ENCODE measurements at regions not wholly inside any gene's neighbourhood (a gene's known extent, or its start where the extent isn't known, plus 50 kb on each side); places are given as distances from the start of the nearest gene placed in this dataset.

DNA sequence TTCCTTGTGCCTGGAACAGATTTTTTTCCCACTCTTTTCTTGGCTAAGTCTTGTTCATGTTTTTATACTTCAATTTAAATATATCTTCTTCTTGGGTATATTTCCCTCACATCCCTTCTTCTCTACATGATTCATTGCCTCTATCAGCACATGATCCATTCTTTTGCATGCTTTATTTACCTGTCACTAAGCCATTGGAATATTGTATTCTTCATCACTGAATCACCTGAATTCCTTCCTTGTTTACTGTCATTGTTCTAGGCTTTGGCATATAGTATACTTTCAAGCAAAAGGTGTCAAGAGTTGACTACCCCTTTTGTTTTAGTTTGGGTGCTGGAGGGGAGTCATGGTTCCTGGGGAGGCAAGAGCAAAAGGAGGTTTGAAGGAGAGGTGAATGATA lies 464.5 kb upstream of the LRRC7 start:
- no peak overlapping the region for H3K4me3 ChIP-seq (replicated peaks; ENCODE audit: insufficient read depth, low read length)
- no peaks in the 10 kb centered on the region for H3K27me3 ChIP-seq (ENCODE audit: insufficient read depth, poor library complexity, severe bottlenecking)
- DNase-seq (ENCODE audit: low read depth in 1 of 2, low spot score in 1 of 2): no peak
- TF ChIP-seq, protein P1, sequence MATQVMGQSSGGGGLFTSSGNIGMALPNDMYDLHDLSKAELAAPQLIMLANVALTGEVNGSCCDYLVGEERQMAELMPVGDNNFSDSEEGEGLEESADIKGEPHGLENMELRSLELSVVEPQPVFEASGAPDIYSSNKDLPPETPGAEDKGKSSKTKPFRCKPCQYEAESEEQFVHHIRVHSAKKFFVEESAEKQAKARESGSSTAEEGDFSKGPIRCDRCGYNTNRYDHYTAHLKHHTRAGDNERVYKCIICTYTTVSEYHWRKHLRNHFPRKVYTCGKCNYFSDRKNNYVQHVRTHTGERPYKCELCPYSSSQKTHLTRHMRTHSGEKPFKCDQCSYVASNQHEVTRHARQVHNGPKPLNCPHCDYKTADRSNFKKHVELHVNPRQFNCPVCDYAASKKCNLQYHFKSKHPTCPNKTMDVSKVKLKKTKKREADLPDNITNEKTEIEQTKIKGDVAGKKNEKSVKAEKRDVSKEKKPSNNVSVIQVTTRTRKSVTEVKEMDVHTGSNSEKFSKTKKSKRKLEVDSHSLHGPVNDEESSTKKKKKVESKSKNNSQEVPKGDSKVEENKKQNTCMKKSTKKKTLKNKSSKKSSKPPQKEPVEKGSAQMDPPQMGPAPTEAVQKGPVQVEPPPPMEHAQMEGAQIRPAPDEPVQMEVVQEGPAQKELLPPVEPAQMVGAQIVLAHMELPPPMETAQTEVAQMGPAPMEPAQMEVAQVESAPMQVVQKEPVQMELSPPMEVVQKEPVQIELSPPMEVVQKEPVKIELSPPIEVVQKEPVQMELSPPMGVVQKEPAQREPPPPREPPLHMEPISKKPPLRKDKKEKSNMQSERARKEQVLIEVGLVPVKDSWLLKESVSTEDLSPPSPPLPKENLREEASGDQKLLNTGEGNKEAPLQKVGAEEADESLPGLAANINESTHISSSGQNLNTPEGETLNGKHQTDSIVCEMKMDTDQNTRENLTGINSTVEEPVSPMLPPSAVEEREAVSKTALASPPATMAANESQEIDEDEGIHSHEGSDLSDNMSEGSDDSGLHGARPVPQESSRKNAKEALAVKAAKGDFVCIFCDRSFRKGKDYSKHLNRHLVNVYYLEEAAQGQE (IDR thresholded peaks at IDR 0.05; ENCODE audit: insufficient replicate concordance, low read depth): no peak
- TF ChIP-seq, protein P2, sequence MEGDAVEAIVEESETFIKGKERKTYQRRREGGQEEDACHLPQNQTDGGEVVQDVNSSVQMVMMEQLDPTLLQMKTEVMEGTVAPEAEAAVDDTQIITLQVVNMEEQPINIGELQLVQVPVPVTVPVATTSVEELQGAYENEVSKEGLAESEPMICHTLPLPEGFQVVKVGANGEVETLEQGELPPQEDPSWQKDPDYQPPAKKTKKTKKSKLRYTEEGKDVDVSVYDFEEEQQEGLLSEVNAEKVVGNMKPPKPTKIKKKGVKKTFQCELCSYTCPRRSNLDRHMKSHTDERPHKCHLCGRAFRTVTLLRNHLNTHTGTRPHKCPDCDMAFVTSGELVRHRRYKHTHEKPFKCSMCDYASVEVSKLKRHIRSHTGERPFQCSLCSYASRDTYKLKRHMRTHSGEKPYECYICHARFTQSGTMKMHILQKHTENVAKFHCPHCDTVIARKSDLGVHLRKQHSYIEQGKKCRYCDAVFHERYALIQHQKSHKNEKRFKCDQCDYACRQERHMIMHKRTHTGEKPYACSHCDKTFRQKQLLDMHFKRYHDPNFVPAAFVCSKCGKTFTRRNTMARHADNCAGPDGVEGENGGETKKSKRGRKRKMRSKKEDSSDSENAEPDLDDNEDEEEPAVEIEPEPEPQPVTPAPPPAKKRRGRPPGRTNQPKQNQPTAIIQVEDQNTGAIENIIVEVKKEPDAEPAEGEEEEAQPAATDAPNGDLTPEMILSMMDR (IDR thresholded peaks at IDR 0.05; ENCODE audit: insufficient read depth, low read length): no peak
- TF ChIP-seq SPI1 (IDR thresholded peaks at IDR 0.05; ENCODE audit: borderline replicate concordance, low read depth) (no peak), GABPA (IDR thresholded peaks at IDR 0.05; ENCODE audit: low read depth) (no peak), POLR2AphosphoS5 (IDR thresholded peaks at IDR 0.05; ENCODE audit: low read depth) (no peak)
- no peak overlapping the region for H3K27ac ChIP-seq (replicated peaks)

DNA sequence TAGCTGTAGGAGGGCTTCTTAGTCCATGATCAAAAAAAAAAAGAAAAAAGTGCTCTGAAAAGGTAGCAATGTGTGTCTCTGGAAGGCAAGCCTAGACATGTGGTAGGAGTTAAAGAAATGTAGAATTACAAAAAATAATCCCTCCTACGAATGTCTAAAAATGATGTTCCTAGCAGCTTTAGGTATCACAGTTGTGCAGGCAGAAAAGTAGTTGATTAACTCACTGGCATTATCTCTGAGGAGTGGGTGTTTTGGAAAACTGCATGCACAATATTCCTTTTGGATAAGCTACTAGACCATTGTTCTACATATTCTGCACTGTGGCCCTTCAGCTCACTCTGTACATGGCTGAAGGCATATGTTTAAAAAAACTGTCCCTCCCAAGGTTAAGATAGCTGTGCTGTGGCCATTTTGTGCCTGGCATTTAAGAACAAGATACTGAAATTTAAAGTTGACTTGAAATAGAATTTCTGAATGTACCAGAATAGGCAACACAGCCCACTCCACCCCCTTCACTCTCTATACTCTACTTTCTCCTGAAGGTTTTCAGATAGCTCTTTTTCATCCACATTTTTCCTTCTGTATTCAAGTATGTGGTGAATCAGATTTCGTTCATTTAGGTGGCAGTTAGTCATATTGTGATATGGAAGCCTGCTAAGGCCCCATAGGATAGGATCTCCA lies 463.9 kb upstream of the LRRC7 start:
- Histone ChIP-seq H3K4me3 (replicated peaks; ENCODE audit: insufficient read depth, low read length) (no peak overlapping the region), H3K27ac (replicated peaks) (no peak overlapping the region), H3K27me3 (ENCODE audit: insufficient read depth, poor library complexity, severe bottlenecking) (no peaks in the 10 kb centered on the region)
- TF ChIP-seq GABPA (IDR thresholded peaks at IDR 0.05; ENCODE audit: low read depth): no peak
- no peak for TF ChIP-seq SPI1 (IDR thresholded peaks at IDR 0.05; ENCODE audit: borderline replicate concordance, low read depth)
- TF ChIP-seq, protein P2 (IDR thresholded peaks at IDR 0.05; ENCODE audit: insufficient read depth, low read length): no peak
- TF ChIP-seq, protein P1 (IDR thresholded peaks at IDR 0.05; ENCODE audit: insufficient replicate concordance, low read depth): no peak
- no peak for TF ChIP-seq POLR2AphosphoS5 (IDR thresholded peaks at IDR 0.05; ENCODE audit: low read depth)
- DNase-seq (ENCODE audit: low read depth in 1 of 2, low spot score in 1 of 2): no peak

DNA sequence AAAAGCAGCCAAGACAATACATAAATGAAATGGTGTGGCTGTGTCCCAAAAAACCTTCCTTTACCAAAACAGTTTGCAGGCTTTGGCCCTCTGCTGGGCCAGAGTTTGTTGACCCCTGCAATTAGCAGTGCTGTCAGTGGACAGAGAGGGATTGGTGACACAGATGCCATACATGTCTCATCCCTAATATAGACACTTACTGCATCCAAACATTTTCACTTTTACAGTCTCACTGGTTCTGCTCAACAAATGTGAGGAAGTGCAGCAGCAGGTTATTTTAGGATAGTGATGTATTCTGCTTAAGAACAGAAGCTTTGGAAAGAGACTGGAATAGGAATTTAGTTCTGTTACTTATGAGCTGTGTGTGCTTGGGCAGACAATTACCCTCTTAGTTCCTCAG lies 462.8 kb upstream of the LRRC7 start:
- DNase-seq (ENCODE audit: low read depth in 1 of 2, low spot score in 1 of 2): no peak
- H3K27me3 ChIP-seq (ENCODE audit: insufficient read depth, poor library complexity, severe bottlenecking): no peaks in the 10 kb centered on the region

More for the DNA sequence above, 462.8 kb upstream of the LRRC7 start:
- Histone ChIP-seq H3K27ac (replicated peaks) (no peak overlapping the region), H3K4me3 (replicated peaks; ENCODE audit: insufficient read depth, low read length) (no peak overlapping the region)
- TF ChIP-seq, protein P2 (IDR thresholded peaks at IDR 0.05; ENCODE audit: insufficient read depth, low read length): no peak
- TF ChIP-seq, protein P1 (IDR thresholded peaks at IDR 0.05; ENCODE audit: insufficient replicate concordance, low read depth): no peak
- TF ChIP-seq POLR2AphosphoS5 (IDR thresholded peaks at IDR 0.05; ENCODE audit: low read depth) (no peak), SPI1 (IDR thresholded peaks at IDR 0.05; ENCODE audit: borderline replicate concordance, low read depth) (no peak), GABPA (IDR thresholded peaks at IDR 0.05; ENCODE audit: low read depth) (no peak)

Data from HL-60 (cell line).